ENCODE measurements at regions not wholly inside any gene's neighbourhood (a gene's known extent, or its start where the extent isn't known, plus 50 kb on each side); places are given as distances from the start of the nearest gene placed in this dataset.
"Not testable (repeated sequence)": the region's sequence is repeated elsewhere in the genome, so short reads cannot be mapped to it uniquely, and the experiment has no call there.

DNA sequence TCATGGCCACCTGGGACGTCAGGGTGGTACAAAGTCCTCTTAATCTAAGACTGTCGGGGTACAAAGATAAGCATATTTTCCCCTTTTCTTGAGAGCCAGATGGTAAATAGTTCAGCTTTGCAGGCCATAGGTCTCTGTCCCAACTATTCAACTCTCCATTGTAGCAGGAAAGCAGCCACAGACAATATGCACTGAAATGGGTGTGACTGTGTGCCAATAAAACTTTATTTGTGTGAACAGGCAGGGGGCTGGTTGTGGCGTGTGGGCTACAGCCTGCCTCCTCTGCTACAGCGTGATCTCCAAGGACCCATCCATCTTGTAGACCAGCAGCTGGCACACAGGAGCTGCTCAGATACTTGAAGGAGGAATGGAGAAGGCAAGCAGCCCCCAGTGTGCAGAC is 73.2 kb upstream of the CLEC6A start:
- TF ChIP-seq, protein P1, sequence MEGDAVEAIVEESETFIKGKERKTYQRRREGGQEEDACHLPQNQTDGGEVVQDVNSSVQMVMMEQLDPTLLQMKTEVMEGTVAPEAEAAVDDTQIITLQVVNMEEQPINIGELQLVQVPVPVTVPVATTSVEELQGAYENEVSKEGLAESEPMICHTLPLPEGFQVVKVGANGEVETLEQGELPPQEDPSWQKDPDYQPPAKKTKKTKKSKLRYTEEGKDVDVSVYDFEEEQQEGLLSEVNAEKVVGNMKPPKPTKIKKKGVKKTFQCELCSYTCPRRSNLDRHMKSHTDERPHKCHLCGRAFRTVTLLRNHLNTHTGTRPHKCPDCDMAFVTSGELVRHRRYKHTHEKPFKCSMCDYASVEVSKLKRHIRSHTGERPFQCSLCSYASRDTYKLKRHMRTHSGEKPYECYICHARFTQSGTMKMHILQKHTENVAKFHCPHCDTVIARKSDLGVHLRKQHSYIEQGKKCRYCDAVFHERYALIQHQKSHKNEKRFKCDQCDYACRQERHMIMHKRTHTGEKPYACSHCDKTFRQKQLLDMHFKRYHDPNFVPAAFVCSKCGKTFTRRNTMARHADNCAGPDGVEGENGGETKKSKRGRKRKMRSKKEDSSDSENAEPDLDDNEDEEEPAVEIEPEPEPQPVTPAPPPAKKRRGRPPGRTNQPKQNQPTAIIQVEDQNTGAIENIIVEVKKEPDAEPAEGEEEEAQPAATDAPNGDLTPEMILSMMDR (IDR thresholded peaks at IDR 0.05) = not testable (repeated sequence)
- not testable (repeated sequence) for TF ChIP-seq POLR2A (IDR thresholded peaks at IDR 0.05)

All from body of pancreas (tissue), 4 donors.